ENCODE measurements at regions not wholly inside any gene's neighbourhood (a gene's known extent, or its start where the extent isn't known, plus 50 kb on each side); places are given as distances from the start of the nearest gene placed in this dataset.

GRCh38 chr2:126600742-126601141 lies 55.2 kb upstream of the GYPC start:
- TF ChIP-seq CTCF (IDR thresholded peaks at IDR 0.05; ENCODE audit: low read depth, low read length, missing control alignments), result no peak

GRCh38 chr2:126602334-126602733 lies 53.6 kb upstream of the GYPC start:
- TF ChIP-seq CTCF (IDR thresholded peaks at IDR 0.05; ENCODE audit: low read depth, low read length, missing control alignments), result no peak
- no peak overlapping the region for H3K4me3 ChIP-seq (replicated peaks; ENCODE audit: low read depth, low read length)
- no peak for DNase-seq (ENCODE audit: extremely low read depth, low read depth)

More at GRCh38 chr2:126600742-126601141, 55.2 kb upstream of the GYPC start:
- DNase-seq (ENCODE audit: extremely low read depth, low read depth), result peak; percentile 7
- no peak overlapping the region for H3K4me3 ChIP-seq (replicated peaks; ENCODE audit: low read depth, low read length)

Data from HFF-Myc (cell line).